BLaER1 (cell line): ENCODE measurements at regions not wholly inside any gene's neighbourhood (a gene's known extent, or its start where the extent isn't known, plus 50 kb on each side); places are given as distances from the start of the nearest gene placed in this dataset.

Experiments used
- H3K27ac ChIP-seq: shearing (Covaris generic); formaldehyde crosslinking; 2 replicates; pipeline ENCODE4 v1.8.1; 2022
- H3K27me3 ChIP-seq: shearing (Covaris generic); formaldehyde crosslinking; 2 replicates; pipeline ENCODE4 v1.8.1; 2022
- H3K36me3 ChIP-seq: shearing (Covaris generic); formaldehyde crosslinking; 2 replicates; pipeline ENCODE4 v1.8.1; 2022
- H3K4me1 ChIP-seq: shearing (Covaris generic); formaldehyde crosslinking; 2 replicates; pipeline ENCODE4 v1.8.1; 2022
- H3K4me2 ChIP-seq: shearing (Covaris generic); formaldehyde crosslinking; 2 replicates; pipeline ENCODE4 v1.8.1; 2022
- H3K4me3 ChIP-seq: shearing (Covaris generic); formaldehyde crosslinking; 2 replicates; pipeline ENCODE4 v1.8.1; 2022
- H3K9ac ChIP-seq: shearing (Covaris generic); formaldehyde crosslinking; 2 replicates; pipeline ENCODE4 v1.8.1; 2022
- H3K9me3 ChIP-seq: shearing (Covaris generic); formaldehyde crosslinking; 2 replicates; pipeline ENCODE4 v1.8.1; 2022
- H4K20me1 ChIP-seq: shearing (Covaris generic); formaldehyde crosslinking; 2 replicates; pipeline ENCODE4 v1.8.1; 2022
- Cebpa-rat ChIP-seq: shearing (Covaris generic); IDR thresholded peaks from 2 replicates; pipeline ENCODE4 v1.8.1; 2022

GRCh38 chr14:53609009-53609408, 347.6 kb downstream of the BMP4 start:
- Histone ChIP-seq H4K20me1 (no peaks in the 10 kb centered on the region), H3K36me3 (no peaks in the 10 kb centered on the region), H3K4me3 (no peak overlapping the region), H3K9ac (no peak overlapping the region), H3K27ac (no peak overlapping the region), H3K4me2 (no peak overlapping the region), H3K27me3 (no peaks in the 10 kb centered on the region), H3K4me1 (peaks cover 22% of the 10 kb centered on the region), H3K9me3 (no peaks in the 10 kb centered on the region)
- TF ChIP-seq Cebpa-rat = no peak

GRCh38 chr14:53608369-53608768, 348.3 kb downstream of the BMP4 start:
- Histone ChIP-seq H3K9me3 (no peaks in the 10 kb centered on the region), H3K4me1 (peaks cover 16% of the 10 kb centered on the region), H3K9ac (no peak overlapping the region), H3K4me2 (no peak overlapping the region), H3K27me3 (no peaks in the 10 kb centered on the region), H4K20me1 (no peaks in the 10 kb centered on the region), H3K4me3 (no peak overlapping the region), H3K36me3 (no peaks in the 10 kb centered on the region), H3K27ac (no peak overlapping the region)
- TF ChIP-seq Cebpa-rat = no peak

- Histone ChIP-seq H3K4me2 (no peak overlapping the region), H3K9me3 (no peaks in the 10 kb centered on the region)
These were observed 350.4 kb downstream of the BMP4 start for GRCh38 chr14:53606203-53606602.

GRCh38 chr14:53605562-53605961, 351.1 kb downstream of the BMP4 start:
- H3K27ac ChIP-seq = no peak overlapping the region
- H3K4me2 ChIP-seq = no peak overlapping the region
- H3K4me3 ChIP-seq = no peak overlapping the region
- H3K36me3 ChIP-seq = no peaks in the 10 kb centered on the region
- no peaks in the 10 kb centered on the region for H4K20me1 ChIP-seq
- H3K4me1 ChIP-seq = peaks cover 5% of the 10 kb centered on the region; the same call in 1 of the 2 replicates
- TF ChIP-seq Cebpa-rat = no peak
- no peaks in the 10 kb centered on the region for H3K9me3 ChIP-seq
- no peak overlapping the region for H3K9ac ChIP-seq
- H3K27me3 ChIP-seq = no peaks in the 10 kb centered on the region

More at GRCh38 chr14:53606203-53606602, 350.4 kb downstream of the BMP4 start:
- H3K36me3 ChIP-seq = no peaks in the 10 kb centered on the region
- no peaks in the 10 kb centered on the region for H3K27me3 ChIP-seq
- H3K27ac ChIP-seq = no peak overlapping the region
- no peak overlapping the region for H3K4me3 ChIP-seq
- no peaks in the 10 kb centered on the region for H4K20me1 ChIP-seq
- H3K4me1 ChIP-seq = peaks cover 5% of the 10 kb centered on the region; the same call in 1 of the 2 replicates
- no peak for TF ChIP-seq Cebpa-rat
- no peak overlapping the region for H3K9ac ChIP-seq

- no peaks in the 10 kb centered on the region for H3K27me3 ChIP-seq
- H3K36me3 ChIP-seq = no peaks in the 10 kb centered on the region
- no peaks in the 10 kb centered on the region for H4K20me1 ChIP-seq
- no peak overlapping the region for H3K9ac ChIP-seq
- no peaks in the 10 kb centered on the region for H3K9me3 ChIP-seq
- H3K4me3 ChIP-seq = no peak overlapping the region
- H3K27ac ChIP-seq = no peak overlapping the region
- no peaks in the 10 kb centered on the region for H3K4me1 ChIP-seq
- no peak overlapping the region for H3K4me2 ChIP-seq
- TF ChIP-seq Cebpa-rat = no peak
These were observed 352.6 kb downstream of the BMP4 start for GRCh38 chr14:53603994-53604393.

- Histone ChIP-seq H3K4me1 (no peaks in the 10 kb centered on the region), H3K9ac (no peak overlapping the region), H3K36me3 (no peaks in the 10 kb centered on the region), H3K27me3 (no peaks in the 10 kb centered on the region), H4K20me1 (no peaks in the 10 kb centered on the region), H3K9me3 (no peaks in the 10 kb centered on the region), H3K4me3 (no peak overlapping the region), H3K27ac (no peak overlapping the region), H3K4me2 (no peak overlapping the region)
- TF ChIP-seq Cebpa-rat = no peak
These were observed 355.2 kb downstream of the BMP4 start for GRCh38 chr14:53601409-53601808.

GRCh38 chr14:53599221-53599945, 357.2 kb downstream of the BMP4 start:
- H3K27me3 ChIP-seq = no peaks in the 10 kb centered on the region
- H3K4me3 ChIP-seq = no peak overlapping the region
- no peaks in the 10 kb centered on the region for H3K9me3 ChIP-seq
- no peak overlapping the region for H3K4me2 ChIP-seq
- TF ChIP-seq Cebpa-rat = no peak
- H4K20me1 ChIP-seq = no peaks in the 10 kb centered on the region
- no peaks in the 10 kb centered on the region for H3K4me1 ChIP-seq
- H3K9ac ChIP-seq = no peak overlapping the region
- H3K27ac ChIP-seq = no peak overlapping the region
- H3K36me3 ChIP-seq = no peaks in the 10 kb centered on the region

GRCh38 chr14:53596853-53597525, 359.6 kb downstream of the BMP4 start:
- H3K27me3 ChIP-seq = no peaks in the 10 kb centered on the region
- no peak overlapping the region for H3K27ac ChIP-seq
- H4K20me1 ChIP-seq = no peaks in the 10 kb centered on the region
- no peaks in the 10 kb centered on the region for H3K9me3 ChIP-seq
- no peak overlapping the region for H3K4me2 ChIP-seq
- no peaks in the 10 kb centered on the region for H3K36me3 ChIP-seq
- no peaks in the 10 kb centered on the region for H3K4me1 ChIP-seq
- TF ChIP-seq Cebpa-rat = no peak
- no peak overlapping the region for H3K9ac ChIP-seq
- H3K4me3 ChIP-seq = no peak overlapping the region

- H3K27ac ChIP-seq = no peak overlapping the region
- no peaks in the 10 kb centered on the region for H3K4me1 ChIP-seq
- H4K20me1 ChIP-seq = no peaks in the 10 kb centered on the region
- no peaks in the 10 kb centered on the region for H3K9me3 ChIP-seq
- no peak for TF ChIP-seq Cebpa-rat
- H3K27me3 ChIP-seq = no peaks in the 10 kb centered on the region
- H3K4me2 ChIP-seq = no peak overlapping the region
- H3K4me3 ChIP-seq = no peak overlapping the region
- no peak overlapping the region for H3K9ac ChIP-seq
- H3K36me3 ChIP-seq = no peaks in the 10 kb centered on the region
These were observed 364.8 kb downstream of the BMP4 start for GRCh38 chr14:53591816-53592215.

GRCh38 chr14:53581504-53581903, 375.1 kb downstream of the BMP4 start:
- TF ChIP-seq Cebpa-rat = no peak
- Histone ChIP-seq H3K27me3 (no peaks in the 10 kb centered on the region), H3K9ac (no peak overlapping the region)

More at GRCh38 chr14:53581504-53581903, 375.1 kb downstream of the BMP4 start:
- Histone ChIP-seq H3K4me3 (no peak overlapping the region), H3K4me1 (no peaks in the 10 kb centered on the region), H3K4me2 (no peak overlapping the region), H3K27ac (no peak overlapping the region), H3K36me3 (no peaks in the 10 kb centered on the region), H3K9me3 (no peaks in the 10 kb centered on the region), H4K20me1 (no peaks in the 10 kb centered on the region)
